NOMO-1 treated with DMSO at 0.1 percent for 48 hours (cell line): ENCODE measurements at regions not wholly inside any gene's neighbourhood (a gene's known extent, or its start where the extent isn't known, plus 50 kb on each side); places are given as distances from the start of the nearest gene placed in this dataset.
A peak's percentile ranks its signal among the peaks of the same experiment; 100 is the strongest.

ENCODE experiments used
- DNase-seq: peaks from one replicate; lab custom pipeline; 2025; ENCODE audit not compliant: unreplicated experiment; lab: John Stamatoyannopoulos, UW

DNA sequence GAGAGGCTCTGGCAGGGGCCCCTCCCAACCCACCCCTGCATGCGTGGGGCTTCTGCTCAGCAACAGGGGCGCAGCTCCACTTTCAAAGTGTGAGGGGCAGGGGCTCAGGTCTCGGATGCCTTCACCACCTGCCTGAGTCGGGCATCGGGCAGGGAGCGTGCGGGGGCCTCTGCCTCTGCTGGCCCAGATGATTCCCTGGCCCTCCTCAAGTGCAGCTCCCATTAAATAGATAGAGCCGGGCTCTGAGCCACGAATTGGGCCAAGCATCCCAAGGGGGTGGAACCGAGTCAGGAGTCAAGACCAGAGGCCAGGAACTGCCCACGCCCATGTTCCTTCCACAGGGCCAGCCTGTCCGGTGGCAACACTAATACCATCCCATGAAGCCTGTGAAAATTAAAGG, 108.9 kb upstream of the FAM20C start:
- no peak for DNase-seq

DNA sequence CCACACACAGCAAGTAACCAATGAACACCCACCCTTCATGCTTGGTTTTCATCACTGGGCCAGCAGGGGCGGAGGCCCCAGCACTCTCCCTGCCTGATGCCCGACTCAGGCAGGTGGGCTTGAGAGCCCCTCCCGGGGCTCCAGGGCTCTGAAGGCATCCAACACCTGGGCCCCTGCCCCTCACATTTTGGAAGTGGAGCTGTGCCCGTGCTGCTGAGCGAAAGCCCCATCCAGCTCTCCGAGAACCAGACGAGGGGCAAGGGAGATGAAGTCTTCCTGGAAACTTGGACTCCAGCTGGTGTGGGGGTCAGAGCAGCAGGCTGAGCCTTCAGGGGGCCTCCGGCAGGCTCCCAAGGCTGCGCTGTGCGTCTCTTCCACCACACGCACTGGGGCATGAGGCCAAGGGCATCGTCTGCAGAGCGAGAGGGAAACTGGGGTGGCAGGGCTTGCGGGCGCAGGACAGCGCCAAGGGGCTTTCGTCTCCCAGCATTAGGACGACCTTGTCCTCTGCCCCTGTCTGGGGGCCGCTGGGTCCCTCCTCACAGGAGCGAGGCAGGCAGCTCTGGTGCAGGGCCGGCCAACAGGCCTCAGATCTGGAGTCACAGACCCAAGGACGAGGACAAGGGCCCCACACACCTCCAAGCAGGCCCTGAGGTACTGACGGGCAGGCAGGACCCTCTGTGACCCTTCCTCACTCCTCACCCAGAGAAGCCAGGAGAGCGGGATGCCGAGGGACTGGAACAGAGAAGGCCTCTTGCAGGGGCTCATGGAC, 108.3 kb upstream of the FAM20C start:
- no peak for DNase-seq

DNA sequence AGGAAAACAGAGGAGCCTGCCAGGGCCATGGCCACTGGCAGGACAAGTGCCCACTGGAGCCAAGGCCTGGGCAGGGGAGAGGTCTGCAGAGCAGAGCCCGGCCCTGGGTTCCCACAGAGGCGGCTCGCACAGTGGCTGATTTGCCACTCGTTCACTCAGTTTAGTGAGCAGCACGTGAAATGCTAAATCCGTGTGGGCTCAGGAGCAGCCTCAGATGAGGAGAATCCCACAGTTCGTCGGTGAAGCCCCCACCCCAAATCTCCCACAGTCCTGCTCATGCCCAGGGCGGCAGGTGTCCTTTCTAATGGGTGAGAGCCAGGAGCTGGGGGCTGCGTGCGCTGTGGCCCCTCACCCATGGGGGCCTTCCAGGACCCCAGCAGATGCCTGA, 107.7 kb upstream of the FAM20C start:
- no peak for DNase-seq

DNA sequence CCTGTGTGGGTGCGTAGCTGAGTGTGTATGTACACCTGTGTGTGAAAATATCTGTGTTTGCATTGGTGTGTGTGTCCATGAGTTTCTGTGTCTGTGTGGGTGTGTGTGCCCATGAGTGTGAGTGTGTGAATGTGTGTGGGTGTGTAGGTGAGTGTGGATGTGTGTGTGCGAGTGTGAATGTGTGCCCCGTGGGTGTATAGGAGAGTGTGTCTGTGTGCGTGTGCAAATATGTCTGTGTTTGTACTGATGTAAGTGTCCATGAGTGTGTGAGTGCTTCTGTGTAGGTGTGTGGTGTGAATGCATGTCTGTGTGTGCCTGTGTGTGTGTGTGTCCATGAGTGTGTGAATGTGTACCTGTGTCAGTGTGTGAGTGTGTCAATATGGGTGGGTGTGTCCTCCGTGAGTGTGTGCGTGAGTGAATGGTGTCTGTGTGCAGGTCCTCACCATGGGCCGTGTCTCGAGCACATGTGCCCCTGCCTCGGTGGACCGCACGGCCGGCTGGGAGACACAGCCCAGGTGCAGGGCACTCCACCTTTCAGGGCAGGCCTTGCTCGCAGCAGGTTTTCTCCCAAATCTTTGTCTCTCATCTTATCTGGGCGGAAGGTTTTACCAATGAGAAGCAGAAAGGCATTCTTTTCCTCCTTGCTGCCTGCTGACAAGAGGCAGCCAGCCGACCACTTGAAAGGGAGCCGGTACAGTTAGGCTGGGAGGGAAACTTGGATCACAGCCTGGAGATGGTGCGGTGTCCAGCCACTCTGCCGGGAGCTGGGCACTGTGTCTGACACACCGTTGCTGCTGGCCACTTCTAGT, 107.1 kb upstream of the FAM20C start:
- no peak for DNase-seq

DNA sequence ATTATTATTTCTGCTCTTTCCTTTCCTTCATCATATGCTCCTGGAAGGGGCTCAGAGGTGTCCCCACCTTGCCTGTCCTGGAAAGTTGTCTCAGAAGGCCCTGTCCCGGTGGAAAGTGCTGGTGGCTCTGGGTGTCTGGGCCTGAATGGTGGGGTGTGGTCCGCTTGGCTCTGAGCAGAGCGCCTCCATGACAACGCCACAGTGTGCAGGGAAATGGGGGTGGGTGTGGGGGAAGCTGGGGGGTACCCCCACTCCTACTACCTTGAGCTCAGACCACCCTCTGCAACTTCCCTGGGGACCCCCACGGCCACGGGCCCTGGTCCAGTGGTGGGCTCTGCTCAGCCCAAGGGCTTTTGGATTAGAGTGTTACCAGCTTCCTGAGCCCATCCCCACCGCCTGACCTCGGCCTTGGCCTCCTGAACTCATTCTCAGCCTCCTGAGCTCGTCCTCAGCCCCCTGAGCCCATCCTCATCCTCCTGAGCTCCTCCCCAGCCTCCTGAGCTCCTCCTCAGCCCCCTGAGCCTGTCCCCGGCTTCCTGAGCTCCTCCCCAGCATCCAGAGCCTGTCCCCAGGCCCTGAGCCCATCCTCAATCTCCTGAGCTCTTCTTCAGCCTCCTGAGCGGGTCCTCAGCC, 106.4 kb upstream of the FAM20C start:
- DNase-seq: no peak

DNA sequence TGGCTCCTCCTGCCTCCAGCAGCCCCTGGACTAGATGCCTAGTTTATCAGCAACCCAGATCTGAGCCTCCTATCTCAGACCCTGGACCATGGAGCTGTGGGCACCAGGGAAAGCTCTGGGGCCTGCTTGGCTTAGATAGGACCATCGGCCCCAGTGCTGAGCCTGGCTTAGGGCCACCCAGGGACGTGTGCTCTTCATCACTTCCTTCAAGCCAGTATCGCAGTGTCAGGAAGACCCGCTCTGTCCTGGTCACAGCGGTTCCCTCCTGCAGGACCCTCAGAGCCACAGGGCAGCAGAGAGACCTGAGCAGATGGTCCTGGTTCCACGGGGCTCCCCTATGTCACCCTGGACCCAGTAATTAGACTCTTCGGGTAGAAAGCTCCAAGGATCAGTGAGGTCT, 105.7 kb upstream of the FAM20C start:
- DNase-seq: no peak

DNA sequence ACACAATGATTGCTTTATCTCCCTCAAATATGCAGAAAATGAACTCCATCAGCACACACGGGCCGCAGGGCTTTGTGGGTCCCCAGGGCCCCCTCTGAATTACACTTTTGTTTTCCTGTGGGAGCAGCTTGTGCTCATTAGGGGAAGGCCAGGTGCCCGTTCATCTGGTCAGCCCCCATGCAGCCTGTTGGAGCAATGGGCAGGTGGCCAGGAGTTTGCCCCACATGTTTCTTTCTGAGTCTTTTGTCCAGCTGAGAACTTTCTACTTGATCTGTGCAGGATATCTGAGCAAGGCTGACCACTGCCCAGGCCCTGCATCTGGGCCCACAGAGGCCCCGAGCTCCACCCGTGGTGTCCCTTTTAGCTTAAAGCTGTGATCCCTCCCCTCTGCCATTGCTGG, 105.3 kb upstream of the FAM20C start:
- no peak for DNase-seq

DNA sequence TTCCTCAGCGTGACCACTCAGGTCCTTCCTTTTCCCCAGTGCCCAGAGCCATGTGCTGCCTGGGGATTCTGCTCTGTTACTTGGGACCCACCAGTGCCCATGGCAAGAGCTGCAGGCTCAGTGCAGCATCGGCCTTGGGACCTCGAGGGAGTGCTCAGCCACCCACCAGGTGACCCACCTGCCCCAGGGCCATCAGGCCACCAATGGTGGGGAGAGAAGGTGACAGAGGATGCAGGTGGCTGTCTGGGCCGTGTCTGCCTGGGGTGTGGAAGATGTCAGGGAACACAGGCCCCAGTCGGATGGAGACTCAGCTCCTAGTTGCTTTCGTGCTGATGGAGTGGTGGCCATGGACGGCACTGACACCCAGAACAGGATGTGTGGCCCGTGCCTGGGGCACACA, 104.7 kb upstream of the FAM20C start:
- no peak for DNase-seq

DNA sequence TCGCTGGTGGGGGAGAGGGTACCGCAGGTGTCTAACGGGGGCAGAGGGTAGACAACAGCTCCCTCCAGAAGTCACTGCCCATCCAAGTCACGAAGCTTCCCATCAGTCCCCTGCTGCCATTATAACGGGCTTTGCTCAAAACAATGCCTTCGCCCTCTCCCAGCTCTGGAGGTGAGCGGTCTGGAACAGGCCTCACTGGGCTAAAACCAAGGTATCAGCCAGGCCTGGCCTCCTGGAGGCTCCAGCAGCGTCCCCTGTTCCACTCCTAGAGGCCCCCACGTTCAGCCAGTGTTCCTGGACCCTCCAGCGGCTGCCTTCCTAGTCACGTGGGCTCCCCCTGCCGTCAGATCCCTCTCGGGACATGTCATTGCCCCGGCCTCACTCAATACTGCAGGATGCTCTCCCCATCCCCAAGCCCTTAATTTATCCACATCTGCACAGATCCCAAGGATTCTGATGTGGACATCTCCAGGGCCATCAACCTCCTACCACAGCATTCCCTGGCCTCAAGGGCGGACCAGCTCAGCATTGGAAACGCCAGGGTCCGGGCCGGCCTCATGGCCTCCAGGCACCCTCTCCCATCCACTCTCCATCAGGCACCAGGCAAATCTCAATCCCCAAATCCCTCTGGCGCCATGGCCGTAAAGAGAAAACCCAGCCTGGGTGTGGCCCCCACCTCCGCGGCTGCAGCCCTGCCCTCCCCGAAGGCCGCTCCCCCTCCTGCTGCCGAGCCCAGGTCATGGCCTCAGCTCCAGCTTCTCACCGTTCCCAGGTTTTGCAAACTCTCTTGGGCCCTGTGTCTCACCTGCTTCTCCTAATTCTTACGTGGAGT, 104.1 kb upstream of the FAM20C start:
- no peak for DNase-seq

DNA sequence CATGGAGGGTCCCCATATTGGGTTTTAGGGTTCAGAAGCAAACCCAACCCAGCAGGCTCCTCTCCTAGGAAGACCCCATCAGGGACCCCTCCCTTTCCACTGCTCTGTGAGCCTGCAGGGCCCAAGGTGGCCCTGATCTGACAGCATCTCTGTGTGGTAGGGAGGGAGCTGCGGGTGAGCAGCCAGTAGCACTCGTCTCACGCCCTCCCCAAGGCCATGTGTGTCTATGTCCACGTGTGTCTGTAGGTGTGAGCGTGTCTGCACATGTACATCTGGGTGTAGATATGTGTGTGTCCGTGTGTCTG, 103.5 kb upstream of the FAM20C start:
- no peak for DNase-seq

DNA sequence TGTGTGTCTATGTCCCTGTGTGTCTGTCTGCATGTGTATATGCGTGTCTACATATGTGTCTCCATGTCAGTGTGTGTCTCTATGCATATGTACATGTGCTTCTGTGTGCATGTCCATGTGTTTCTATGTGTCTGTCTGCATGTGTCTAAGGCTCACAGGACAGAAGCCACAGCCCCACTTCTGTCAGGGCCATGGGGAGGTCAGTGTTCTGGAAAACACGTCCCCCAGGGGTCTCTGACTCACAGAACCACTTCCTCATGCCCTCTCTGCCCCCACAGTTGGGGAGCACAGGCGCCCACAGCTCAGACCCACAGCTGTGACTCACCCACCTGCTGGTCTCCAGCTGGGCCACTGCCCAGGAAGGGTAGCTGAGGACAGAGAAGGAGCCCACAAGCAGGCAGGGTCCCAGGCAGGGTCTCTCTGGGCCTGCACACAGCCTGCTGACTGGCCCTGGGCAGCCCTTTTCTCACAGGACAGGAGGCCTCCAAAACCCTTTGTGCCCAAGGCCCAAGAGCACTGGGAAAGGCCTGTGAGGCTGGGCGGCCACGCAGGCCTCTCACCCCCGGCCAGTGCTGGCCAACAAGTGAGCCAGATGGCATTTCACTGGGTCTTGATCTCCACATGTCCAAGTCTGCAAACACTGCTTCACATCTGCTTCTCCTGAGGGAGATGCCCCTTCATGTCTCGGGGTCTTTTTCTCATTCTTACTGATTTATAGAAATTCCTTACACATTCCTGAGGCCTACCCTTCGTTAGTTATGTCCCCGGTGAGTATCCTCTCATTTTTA, 102.9 kb upstream of the FAM20C start:
- DNase-seq: peak; percentile 63

DNA sequence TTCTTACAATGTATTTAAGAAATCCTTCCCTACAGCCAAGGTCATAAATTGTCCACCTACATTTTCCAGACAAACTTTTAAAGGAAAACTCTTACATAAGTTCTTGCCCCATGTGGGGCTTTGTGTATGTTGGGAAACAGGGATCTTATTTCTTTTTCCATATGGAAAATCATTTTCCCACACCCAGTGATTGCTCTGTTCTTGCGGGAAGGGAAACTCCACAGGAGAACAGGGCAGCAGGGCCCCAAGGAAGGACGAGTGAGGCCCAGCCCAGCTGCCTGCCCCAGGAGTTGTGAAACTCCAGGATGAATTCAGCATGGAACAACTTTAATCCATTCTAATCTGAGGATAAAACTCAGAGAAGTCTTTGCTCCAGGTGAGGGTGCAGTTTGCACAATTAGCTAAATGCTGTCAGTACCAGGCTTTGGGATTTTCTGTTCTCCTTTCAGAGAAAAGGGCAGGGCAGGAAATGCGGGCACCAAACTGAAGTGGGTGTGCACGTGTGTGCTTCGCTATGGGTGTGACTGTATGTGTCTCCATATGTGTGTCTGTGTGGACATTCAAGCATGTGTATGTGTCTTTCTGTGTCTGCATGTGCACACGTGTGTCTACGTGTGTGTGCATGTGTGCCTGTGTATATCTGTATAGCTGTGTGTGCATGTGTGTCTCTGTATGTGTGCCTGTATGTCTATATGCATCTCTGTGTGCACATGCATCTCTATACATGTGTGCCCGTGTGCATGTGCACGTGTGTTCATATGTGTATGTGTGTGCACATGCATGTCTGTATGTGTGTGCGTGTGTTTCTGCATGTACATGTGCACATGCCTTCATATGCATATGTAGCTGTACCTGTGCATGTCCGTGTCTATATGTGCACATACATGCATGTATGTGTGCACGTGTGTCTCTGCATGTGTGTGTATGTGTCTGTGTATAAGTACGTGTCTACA, 102.0 kb upstream of the FAM20C start:
- peak; percentile 71 for DNase-seq

DNA sequence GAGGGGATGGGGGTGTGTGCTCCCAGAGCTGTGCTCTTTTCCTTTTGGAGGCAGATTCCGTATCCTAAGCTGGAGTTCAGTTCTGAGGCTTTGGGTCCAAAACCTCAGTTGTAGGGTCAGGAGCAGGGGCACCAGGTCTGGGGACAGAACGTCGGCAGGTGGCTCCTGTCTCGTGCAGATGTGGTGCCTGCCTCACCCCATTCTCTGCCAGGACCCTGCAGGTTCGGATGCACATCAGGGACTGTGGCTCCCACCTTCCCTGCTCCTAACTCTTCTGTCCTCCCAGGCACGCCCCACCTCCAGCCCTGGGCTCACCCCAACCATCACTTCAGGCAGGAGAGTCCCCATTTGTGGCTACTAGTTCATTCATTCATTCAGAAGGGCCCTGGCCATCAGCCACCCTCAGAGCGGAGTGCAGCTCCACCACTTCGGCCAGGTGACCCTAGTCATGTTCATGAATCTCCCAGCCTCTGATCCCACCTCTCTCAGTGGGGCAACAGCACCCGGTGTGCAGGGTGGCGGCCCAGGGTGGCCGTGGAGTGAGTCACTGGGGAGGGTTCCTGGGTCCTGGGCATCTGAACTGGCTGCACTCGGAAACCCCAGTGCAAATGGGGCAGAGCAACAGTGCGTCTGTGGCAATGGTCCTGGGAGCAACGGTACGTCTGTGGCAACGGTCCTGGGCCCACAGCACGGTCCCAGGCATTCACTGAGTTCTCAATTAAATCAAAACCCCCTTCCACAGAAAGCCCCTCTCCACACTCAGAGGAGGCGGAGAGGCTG, 100.8 kb upstream of the FAM20C start:
- no peak for DNase-seq

DNA sequence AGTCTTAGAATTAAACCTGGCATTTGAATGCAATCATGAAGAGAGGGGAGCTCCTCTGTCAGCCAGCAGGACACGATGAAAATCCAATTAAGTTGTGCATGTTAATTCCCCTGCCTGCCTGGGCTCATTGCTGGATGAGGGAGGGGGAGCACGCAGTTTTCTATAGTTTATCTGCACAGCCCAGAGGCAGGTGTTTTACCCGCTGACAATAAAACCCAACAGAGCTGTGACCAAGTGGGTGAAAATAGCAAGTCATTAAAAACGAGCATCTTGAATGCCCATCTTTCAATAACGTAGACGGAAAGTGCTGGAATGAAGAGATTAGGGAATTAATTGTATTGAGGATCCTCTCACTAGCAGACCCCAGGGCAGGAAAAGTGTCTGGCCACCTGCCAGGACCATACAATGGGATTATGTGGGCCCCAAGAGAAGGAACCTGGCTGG, 100.1 kb upstream of the FAM20C start:
- DNase-seq: no peak

DNA sequence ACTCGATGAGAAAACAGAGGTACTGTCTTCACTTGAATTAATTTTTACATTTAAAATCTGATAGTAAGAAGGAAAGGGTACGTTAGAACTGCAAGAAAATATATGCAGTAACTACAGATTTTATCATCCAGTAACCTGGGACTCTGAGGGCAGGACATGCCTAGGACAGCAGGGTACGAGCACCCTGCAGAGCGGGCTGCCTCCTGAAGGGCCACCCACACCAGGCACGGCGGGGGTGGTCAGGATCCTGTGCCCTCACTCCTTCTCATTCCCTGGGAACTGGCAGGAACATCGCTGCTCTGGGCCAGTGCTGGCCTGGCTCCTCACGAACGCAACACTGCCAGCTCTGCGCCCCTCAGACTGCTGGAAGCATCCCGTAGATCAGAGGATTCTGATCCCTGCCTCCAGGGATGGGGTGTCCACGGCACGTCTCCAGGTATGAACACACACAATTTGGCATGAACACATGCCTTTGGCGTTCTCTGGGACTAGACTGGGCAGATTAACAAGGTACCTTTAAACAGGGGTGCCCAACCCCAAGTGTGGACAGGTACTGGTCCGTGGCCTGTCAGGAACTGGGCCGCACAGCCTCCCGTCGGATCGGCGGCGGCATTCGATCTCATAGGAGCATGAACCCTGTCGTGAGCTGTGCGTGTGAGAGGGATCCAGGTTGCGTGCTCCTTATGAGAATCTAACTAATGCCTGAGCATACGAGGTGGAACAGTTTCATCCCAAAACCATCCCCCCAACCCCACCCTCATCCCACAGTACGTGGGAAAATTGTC, 99.3 kb upstream of the FAM20C start:
- DNase-seq: no peak

DNA sequence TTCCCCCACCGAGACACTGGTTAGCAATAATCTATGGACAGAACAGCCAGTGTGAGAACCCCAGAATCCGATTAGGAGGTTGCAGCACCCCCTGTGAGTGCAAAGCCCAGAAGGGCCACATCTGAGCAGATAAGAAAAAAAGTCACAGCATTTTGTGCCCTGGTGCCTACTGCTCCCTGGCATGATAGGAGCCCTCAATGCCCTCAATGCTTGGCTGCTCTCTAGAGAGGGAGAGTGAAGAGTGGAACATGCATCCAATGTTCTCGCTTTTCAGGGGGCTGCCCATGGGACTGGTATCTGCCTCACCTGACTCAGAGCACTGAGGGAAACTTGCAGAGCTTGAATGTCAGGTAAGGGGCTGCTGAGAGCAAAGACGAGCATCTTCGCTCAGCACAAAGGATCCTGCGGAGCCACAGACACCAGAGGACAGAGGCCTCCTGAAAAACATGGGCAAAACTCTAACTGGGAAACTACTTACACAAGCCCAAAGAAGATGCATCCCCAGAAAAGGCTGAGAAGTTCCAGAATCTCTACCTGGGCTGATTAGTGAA, 98.0 kb upstream of the FAM20C start:
- no peak for DNase-seq

DNA sequence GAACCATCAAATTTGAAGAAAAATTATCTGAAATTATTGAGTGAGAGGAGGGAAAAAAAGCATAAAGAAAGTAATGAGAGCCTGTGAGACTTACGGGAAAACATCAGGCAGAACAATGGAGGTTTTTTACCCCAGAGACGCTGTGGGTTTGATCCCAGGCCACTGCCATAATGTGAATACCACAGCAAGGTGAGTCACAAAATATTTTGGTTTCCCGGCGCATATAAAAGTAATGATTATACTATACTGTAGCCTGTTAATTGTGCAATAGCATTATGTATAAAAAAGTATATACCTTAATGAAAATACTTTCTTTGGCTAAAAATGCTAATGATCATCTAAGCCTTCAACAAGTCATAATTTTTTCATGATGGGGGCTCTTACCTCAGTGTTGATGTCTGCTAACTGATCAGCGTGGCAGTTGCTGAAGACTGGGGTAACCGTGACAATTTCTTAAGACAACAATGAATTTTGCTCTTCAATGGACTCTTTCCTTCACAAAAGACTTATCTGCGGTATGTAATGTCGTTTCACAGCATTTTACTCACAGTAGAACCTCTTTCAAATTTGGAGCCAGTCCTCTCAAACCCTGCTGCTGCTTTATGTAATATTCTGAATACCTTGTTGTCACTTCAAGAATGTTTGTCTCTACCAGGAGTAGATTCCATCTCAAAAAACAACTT, 97.0 kb upstream of the FAM20C start:
- no peak for DNase-seq
